GM21360 (cell line): ENCODE measurements at regions not wholly inside any gene's neighbourhood (a gene's known extent, or its start where the extent isn't known, plus 50 kb on each side); places are given as distances from the start of the nearest gene placed in this dataset.
A peak's percentile ranks its signal among the peaks of the same experiment; 100 is the strongest.

Source experiments
- ATAC-seq: cut with Tn5 transposase; IDR thresholded peaks from one replicate; pipeline ENCODE4 v1.9.1; 2021; ENCODE audit warnings: mild to moderate bottlenecking, moderate library complexity; ENCODE audit not compliant: unreplicated experiment

- ATAC-seq = no peak
These were observed 669.4 kb upstream of the PKDCC start for GRCh38 chr2:41378420-41378819.

DNA sequence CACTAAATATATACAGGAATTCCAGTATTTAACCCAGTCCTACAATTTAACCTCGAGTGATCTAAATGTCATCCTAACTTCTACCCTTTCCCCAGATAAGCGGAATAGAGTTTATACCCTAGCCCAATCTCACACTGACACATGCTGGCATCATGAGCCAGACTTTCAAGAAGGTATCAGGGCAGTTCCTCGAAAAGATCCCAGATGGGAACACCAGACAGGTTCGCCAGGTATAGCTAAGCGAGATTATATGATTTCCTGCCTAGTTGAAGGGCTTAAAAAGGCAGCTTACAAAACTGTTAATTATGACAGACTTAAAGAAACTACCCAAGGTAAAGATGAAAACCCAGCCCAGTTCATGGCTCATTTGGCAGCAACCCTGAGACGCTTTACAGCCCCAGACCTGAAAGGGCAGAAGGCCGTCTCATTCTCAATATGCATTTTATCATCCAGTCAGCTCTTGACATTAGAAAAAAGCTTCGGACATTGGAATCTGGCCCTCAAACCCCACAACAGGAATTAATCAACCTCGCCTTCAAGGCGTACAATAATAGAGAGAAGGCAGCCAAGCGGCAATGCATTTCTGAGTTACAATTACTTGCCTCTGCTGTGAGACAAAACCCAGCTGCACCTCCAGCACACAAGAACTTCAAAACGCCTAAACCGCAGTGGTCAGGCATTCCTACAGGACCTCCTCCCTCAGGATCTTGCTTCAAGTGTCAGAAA lies 668.2 kb upstream of the PKDCC start:
- no peak for ATAC-seq

- ATAC-seq = no peak
These were observed 666.1 kb upstream of the PKDCC start for GRCh38 chr2:41381701-41382100.

- no peak for ATAC-seq
These were observed 660.3 kb upstream of the PKDCC start for GRCh38 chr2:41387519-41387918.

GRCh38 chr2:41393621-41394020 lies 654.2 kb upstream of the PKDCC start:
- ATAC-seq = no peak

DNA sequence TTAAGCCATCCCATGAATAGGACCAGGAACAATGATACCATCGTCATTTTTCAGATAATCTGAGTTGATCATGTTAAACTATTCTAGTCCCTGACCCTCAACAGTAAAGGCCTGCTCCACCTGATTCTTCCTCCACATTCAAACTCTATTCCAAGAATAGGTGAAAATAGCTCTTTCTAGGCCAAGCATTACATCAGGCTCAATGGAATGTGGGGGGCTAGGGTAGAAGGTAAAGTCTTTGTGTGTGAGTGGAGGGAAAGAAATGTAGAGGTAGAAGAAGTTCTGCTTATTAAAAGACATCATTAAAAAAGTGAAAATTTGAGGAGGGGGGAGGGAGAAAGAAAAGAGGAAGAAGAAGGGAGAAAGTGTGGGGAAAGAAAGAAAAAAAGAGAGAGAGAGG lies 653.3 kb upstream of the PKDCC start:
- no peak for ATAC-seq

GRCh38 chr2:41395692-41396091 lies 652.1 kb upstream of the PKDCC start:
- ATAC-seq = no peak

GRCh38 chr2:41399437-41400087 lies 648.3 kb upstream of the PKDCC start:
- no peak for ATAC-seq

GRCh38 chr2:41400088-41400665 lies 647.6 kb upstream of the PKDCC start:
- no peak for ATAC-seq

DNA sequence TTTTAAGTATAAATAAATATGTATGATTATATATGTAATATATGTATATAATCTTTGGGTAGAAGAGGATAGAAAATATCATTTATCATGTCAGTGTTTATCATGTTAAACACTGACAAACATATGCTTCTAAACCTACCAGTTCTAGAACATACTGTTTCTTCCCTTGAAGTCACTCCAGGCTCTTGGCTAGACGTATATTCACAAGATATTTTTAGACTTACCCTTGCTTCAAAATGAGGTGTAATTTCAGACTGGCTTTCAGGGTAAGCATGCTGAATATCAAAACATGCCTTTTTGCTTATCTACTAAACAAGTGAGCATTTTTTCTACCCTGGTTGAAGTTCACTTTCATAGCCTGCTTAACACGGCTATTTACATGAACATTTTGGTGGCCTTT lies 642.4 kb upstream of the PKDCC start:
- ATAC-seq = no peak

- ATAC-seq = no peak
These were observed 638.5 kb upstream of the PKDCC start for GRCh38 chr2:41409328-41409727.

DNA sequence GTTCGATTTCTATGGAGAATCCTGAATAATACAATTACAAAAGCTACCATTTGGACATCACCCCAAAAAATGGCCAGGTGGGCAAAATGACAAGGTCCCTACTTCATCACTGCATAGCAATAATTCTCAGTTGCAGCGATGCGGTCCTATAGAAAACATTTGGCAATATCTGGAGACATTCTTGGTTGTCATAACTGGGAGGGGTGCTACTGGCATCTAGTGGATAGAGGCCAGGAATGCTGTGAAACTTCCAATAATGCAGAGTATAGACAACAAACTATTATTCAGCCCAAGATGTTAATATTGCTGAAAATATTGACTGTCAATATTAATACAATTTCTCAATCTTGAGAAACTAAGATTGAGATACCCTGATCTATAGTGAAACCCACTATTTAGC lies 637.8 kb upstream of the PKDCC start:
- ATAC-seq = no peak

DNA sequence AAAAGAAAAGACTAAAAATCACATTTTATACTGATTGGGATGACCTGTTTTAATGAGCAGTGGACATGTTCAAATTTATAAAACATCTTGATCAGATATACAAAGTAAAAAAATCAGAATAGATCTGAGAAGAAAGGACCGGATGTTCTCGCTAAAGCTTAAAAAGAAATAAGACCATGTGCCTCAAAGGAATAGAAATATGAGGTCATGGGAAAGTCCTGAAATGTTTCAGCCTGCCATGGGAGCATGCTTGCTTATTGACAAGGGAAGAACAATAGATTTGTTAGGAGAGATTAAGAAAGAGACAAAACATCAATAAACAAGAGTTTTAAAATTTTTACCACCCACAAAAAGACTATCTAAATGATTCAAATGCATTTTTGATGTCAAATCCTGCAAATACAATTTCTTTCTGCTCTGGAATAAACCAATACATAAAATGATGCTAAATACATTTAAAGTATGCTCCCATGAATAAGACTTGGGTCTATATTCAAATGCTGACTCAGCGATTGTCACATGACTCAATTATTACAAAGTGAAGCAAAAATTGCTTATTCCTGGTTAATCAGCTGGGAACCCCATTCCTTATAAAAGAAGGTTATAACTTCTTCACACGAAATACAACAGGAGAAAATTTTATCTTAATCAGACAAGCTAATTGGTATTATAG lies 633.9 kb upstream of the PKDCC start:
- ATAC-seq = peak; percentile 5

DNA sequence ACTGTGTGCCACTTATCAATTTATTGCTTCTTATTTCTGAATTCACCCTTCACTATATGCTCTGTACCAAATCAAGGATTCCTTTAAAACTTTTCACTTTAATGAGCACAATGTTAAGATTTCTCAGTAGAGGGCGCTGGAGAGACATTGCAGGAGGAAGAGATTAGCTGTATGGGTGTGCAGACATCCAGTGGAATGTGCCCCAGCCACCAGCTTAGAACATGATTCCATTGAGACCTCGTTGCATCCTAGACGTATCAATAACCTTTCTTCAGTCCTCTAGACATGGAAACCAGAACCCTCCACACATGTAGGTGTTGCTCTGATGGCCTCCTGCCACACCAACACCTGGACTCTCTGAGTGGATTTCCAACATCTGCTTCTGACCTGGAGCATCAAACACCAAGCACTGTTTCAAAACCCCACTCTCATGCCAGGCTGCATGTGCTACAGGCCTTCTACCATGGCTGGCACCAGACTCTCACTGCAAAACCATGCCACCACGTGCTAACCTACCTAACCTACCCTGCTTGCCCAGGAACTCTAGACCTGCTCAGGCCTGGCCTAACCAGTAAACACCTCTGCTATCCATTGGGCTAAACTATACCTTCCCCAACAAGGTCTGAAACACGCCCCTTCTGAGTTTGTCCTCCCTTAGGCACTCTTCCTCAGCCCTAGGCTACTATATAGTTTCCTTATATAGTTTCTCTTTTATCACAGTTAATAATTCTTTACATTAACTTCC lies 633.2 kb upstream of the PKDCC start:
- peak; percentile 76 for ATAC-seq

- ATAC-seq = no peak
These were observed 630.3 kb upstream of the PKDCC start for GRCh38 chr2:41417511-41417910.

GRCh38 chr2:41420219-41420618 lies 627.6 kb upstream of the PKDCC start:
- no peak for ATAC-seq

GRCh38 chr2:41420872-41421271 lies 626.9 kb upstream of the PKDCC start:
- no peak for ATAC-seq

DNA sequence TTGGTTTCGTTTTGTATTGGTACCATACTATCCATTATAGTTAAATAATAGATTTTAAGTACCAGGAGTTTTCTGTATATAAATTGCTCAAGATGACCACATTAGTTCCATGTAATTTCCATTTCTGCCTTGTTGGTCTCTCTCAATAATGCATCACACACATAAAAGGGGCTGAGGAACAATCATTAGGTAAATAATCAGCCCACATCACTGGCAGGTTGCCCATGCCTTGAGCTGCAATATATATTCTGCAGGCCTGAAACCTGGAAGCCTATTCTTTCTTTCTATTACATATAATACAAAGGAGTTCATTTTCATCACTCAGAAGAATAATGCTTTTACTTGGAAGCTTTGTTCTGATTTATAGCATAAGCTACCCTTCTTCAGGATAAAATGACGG lies 616.1 kb upstream of the PKDCC start:
- ATAC-seq = no peak

DNA sequence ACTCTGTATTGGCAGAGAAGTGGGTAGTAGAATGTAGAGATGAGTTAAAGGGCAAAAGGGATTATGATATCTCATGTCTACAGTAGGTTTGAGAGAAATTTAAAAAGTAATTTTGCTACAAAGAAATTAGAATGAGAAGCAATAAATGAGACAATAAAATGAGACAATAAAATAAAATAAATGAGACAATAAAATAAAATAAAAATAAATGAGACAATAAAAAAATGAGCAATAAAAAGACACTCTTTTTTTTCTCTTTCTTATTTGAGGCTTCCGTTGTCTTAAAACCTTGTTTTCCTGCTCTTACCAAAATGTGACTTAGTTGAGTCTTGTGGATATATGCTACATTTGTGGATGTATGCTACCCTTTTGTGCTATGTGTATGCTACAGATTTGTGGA lies 615.4 kb upstream of the PKDCC start:
- ATAC-seq = no peak

DNA sequence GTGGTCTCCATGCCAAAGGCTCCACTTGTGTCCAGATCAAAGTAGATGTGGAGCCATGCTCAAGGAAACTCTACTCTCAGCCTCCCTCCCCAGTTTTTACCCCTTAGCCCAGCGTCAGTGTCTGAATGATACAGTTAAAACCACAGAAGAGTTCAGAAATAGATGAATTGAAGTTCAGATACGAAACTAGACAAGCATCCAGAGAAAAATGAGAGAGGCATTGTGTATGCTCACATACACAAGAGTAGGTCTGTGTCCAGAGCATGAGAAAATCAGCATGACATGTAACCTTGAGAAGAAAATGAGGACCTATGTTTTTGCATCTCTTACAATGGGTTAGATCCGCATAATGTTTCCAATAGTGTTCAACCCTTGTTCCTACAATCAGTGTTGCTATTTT lies 612.8 kb upstream of the PKDCC start:
- ATAC-seq = no peak

- no peak for ATAC-seq
These were observed 605.9 kb upstream of the PKDCC start for GRCh38 chr2:41441958-41442357.
